Prostate gland (tissue), 2 donors: ENCODE measurements at regions not wholly inside any gene's neighbourhood (a gene's known extent, or its start where the extent isn't known, plus 50 kb on each side); places are given as distances from the start of the nearest gene placed in this dataset.

Experiments used
- DNase-seq: peaks from one replicate; pipeline ENCODE4 v3.0.0-alpha.2; 2019; ENCODE audit warnings: low spot score
- H3K27ac ChIP-seq, 2 donors: fragments of 200-600 bp; sonication (generic); 2 replicates each; pipeline ENCODE4 v1.5.1; 2017 to 2019
- H3K27me3 ChIP-seq: fragments of 200-600 bp; sonication (generic); replicated peaks from 2 replicates; pipeline ENCODE4 v1.5.1; 2019; ENCODE audit not compliant: insufficient read depth
- H3K36me3 ChIP-seq, 2 donors: fragments of 200-600 bp; sonication (generic); 1 replicate in 1 of 2; 2 replicates in 1 of 2; pipeline versions ENCODE4 v1.5.1 to v1.8.1; 2017 to 2019
- H3K4me1 ChIP-seq: fragments of 200-600 bp; sonication (generic); replicated peaks from 2 replicates; pipeline ENCODE4 v1.5.1; 2019
- H3K4me3 ChIP-seq, 2 donors: fragments of 200-600 bp; sonication (generic); 2 replicates each; pipeline ENCODE4 v1.5.1; 2017 to 2019
- H3K9me3 ChIP-seq: fragments of 200-600 bp; sonication (generic); 2 replicates; pipeline ENCODE4 v1.5.1; 2017
- CTCF ChIP-seq, 4 experiments: fragments of 200-600 bp in 2 of 4; fragments of 450-650 bp in 2 of 4; sonication (generic) in 2 of 4; IDR thresholded peaks; 1 replicate in 3 of 4; 2 replicates in 1 of 4; pipeline ENCODE4 v1.5.1; 2016 to 2019; ENCODE audit warnings: antibody characterized with exemption in 4 of 4, mild to moderate bottlenecking in 2 of 4, moderate library complexity in 2 of 4
- POLR2A ChIP-seq: fragments of 450-650 bp; IDR thresholded peaks from one replicate; pipeline ENCODE4 v1.6.1; 2016; ENCODE audit warnings: antibody characterized with exemption, mild to moderate bottlenecking
- POLR2AphosphoS5 ChIP-seq: sonication (generic); formaldehyde crosslinking; IDR thresholded peaks from one replicate; pipeline ENCODE4 v1.6.1; 2017; ENCODE audit warnings: antibody characterized with exemption
- WGBS: methylation state at CpG from one replicate; pipeline ENCODE4 v1.1.5; 2018; 5-methylcytosine and 5-hydroxymethylcytosine counted together
- intact Hi-C: fragments of 100-400 bp; cut with DNase I; formaldehyde crosslinking; loops from one replicate; pipeline ENCODE4 v1.14.2; 2022

GRCh38 chr13:102940770-102941169 lies 94.9 kb downstream of the ERCC5 start:
- no peaks in the 10 kb centered on the region for H3K36me3 ChIP-seq
- no peaks in the 10 kb centered on the region for H3K27me3 ChIP-seq
- no peak overlapping the region for H3K27ac ChIP-seq
- TF ChIP-seq POLR2A (no peak), POLR2AphosphoS5 (no peak), CTCF (IDR thresholded peaks at IDR 0.05) (no peak)
- intact Hi-C loops = no loop called here
- H3K9me3 ChIP-seq = no peaks in the 10 kb centered on the region
- 94% methylated on average over 1 of the region's 1 CpG for WGBS
- no peak overlapping the region for H3K4me3 ChIP-seq
- H3K4me1 ChIP-seq = no peaks in the 10 kb centered on the region
- DNase-seq = no peak

- H3K9me3 ChIP-seq = no peaks in the 10 kb centered on the region
- DNase-seq = no peak
- H3K4me3 ChIP-seq = no peak overlapping the region
- no peaks in the 10 kb centered on the region for H3K36me3 ChIP-seq
- no peak overlapping the region for H3K27ac ChIP-seq
- WGBS = 91% methylated on average over 5 of the region's 5 CpGs
- intact Hi-C loops = no loop called here
- H3K27me3 ChIP-seq = no peaks in the 10 kb centered on the region
- TF ChIP-seq POLR2AphosphoS5 = no peak
- TF ChIP-seq POLR2A = no peak
- no peak for TF ChIP-seq CTCF (IDR thresholded peaks at IDR 0.05)
- H3K4me1 ChIP-seq = no peaks in the 10 kb centered on the region
These were observed 94.3 kb downstream of the ERCC5 start for GRCh38 chr13:102940143-102940542.

GRCh38 chr13:102935896-102936321 lies 90.1 kb downstream of the ERCC5 start:
- no peaks in the 10 kb centered on the region for H3K9me3 ChIP-seq
- TF ChIP-seq POLR2A = no peak
- no peak for TF ChIP-seq POLR2AphosphoS5
- TF ChIP-seq CTCF (IDR thresholded peaks at IDR 0.05) = no peak
- no peaks in the 10 kb centered on the region for H3K4me1 ChIP-seq
- no peaks in the 10 kb centered on the region for H3K27me3 ChIP-seq
- WGBS = 45% methylated on average over 2 of the region's 2 CpGs
- H3K27ac ChIP-seq = no peak overlapping the region
- H3K36me3 ChIP-seq = no peaks in the 10 kb centered on the region
- intact Hi-C loops = no loop called here
- no peak for DNase-seq
- no peak overlapping the region for H3K4me3 ChIP-seq

GRCh38 chr13:102933523-102933922 lies 87.7 kb downstream of the ERCC5 start:
- TF ChIP-seq CTCF (IDR thresholded peaks at IDR 0.05) = no peak
- TF ChIP-seq POLR2A = no peak
- Histone ChIP-seq H3K4me1 (no peaks in the 10 kb centered on the region), H3K27me3 (no peaks in the 10 kb centered on the region), H3K4me3 (no peak overlapping the region), H3K36me3 (no peaks in the 10 kb centered on the region), H3K27ac (no peak overlapping the region), H3K9me3 (no peaks in the 10 kb centered on the region)
- WGBS = 91% methylated on average over 3 of the region's 3 CpGs
- intact Hi-C loops = no loop called here
- DNase-seq = no peak

GRCh38 chr13:102933122-102933521 lies 87.3 kb downstream of the ERCC5 start:
- Histone ChIP-seq H3K9me3 (no peaks in the 10 kb centered on the region), H3K27me3 (no peaks in the 10 kb centered on the region), H3K4me1 (no peaks in the 10 kb centered on the region), H3K36me3 (no peaks in the 10 kb centered on the region), H3K27ac (no peak overlapping the region), H3K4me3 (no peak overlapping the region)
- no peak for DNase-seq
- intact Hi-C loops = no loop called here
- TF ChIP-seq POLR2AphosphoS5 (no peak), CTCF (IDR thresholded peaks at IDR 0.05) (no peak), POLR2A (no peak)
- 84% methylated on average over 6 of the region's 6 CpGs for WGBS
